K562 (cell line): ENCODE measurements at regions not wholly inside any gene's neighbourhood (a gene's known extent, or its start where the extent isn't known, plus 50 kb on each side); places are given as distances from the start of the nearest gene placed in this dataset.

Source experiments
- ATAC-seq: fragments of 200-7000 bp; cut with Tn5 transposase; 3 replicates; pipeline ENCODE4 v1.9.1; 2020; ENCODE audit warnings: moderate library complexity
- BruUV-seq: library from RNA; stranded (reverse); fragments of 400-500 nt; replicated peaks from 2 replicates; lab custom pipeline; 2021; lab: Mats Ljungman, UMichigan
- CTCF ChIA-PET: fragments of 300-600 bp; formaldehyde crosslinking; extraction: SDS; loops from one replicate; lab custom pipeline; 2021; ENCODE audit warnings: low intra/inter-chr PET ratio; lab: Yijun Ruan, JAX
- POLR2A ChIA-PET: fragments of 300-600, 350-650 bp; sonication (Branson Sonifier 250); formaldehyde crosslinking; extraction: SDS; loops from one replicate; lab custom pipeline; 2021; ENCODE audit warnings: antibody characterized with exemption, inconsistent platforms; lab: Yijun Ruan, JAX
- DNase-seq, 4 experiments: peaks; one replicate each; pipeline versions ENCODE4 v3.0.0 to v3.0.0-alpha.2; 2011 to 2018; ENCODE audit warnings: low spot score in 3 of 4, mixed read lengths in 3 of 4; ENCODE audit errors: extremely low read depth in 1 of 4
- FAIRE-seq: peaks from 2 replicates; lab custom pipeline; 2011; peaks lifted over from hg19 to GRCh38; lab: Jason Lieb, UNC
- H2AFZ ChIP-seq: 2 replicates; pipeline ENCODE4 v1.6.0; 2011; ENCODE audit warnings: low read depth, low read length, control low read depth, inconsistent platforms
- H3K27ac ChIP-seq: fragments of 200-600 bp; 3 replicates; pipeline ENCODE4 v1.8.0; 2011; ENCODE audit warnings: low read depth, mild to moderate bottlenecking, control low read depth, inconsistent platforms, low read length, moderate library complexity, mixed read lengths; ENCODE audit errors: extremely low read depth
- H3K27me3 ChIP-seq, 2 experiments: fragments of 300-600 bp in 1 of 2; 2 replicates in 1 of 2; 3 replicates in 1 of 2; pipeline versions ENCODE4 v1.6.0 to v1.8.0; 2011; ENCODE audit warnings: inconsistent platforms in 2 of 2, low read length in 2 of 2, mild to moderate bottlenecking in 1 of 2, mixed read lengths in 1 of 2, moderate library complexity in 1 of 2; ENCODE audit not compliant: control insufficient read depth in 2 of 2, insufficient read depth in 2 of 2
- H3K36me3 ChIP-seq: fragments of 300-600 bp; 3 replicates; pipeline ENCODE4 v1.8.0; 2011; ENCODE audit warnings: mild to moderate bottlenecking, low read length, inconsistent platforms; ENCODE audit not compliant: control insufficient read depth, insufficient read depth
- H3K4me1 ChIP-seq, 2 experiments: fragments of 200-600 bp in 1 of 2; replicated peaks in 1 of 2; 2 replicates in 1 of 2; 3 replicates in 1 of 2; pipeline versions ENCODE4 v1.5.1 to v1.8.0; 2011; ENCODE audit warnings: inconsistent platforms in 2 of 2, low read length in 2 of 2, mild to moderate bottlenecking in 1 of 2, mixed read lengths in 1 of 2, moderate library complexity in 1 of 2; ENCODE audit not compliant: control insufficient read depth in 2 of 2, insufficient read depth in 2 of 2
- H3K4me2 ChIP-seq: 2 replicates; pipeline ENCODE4 v1.6.1; 2011; ENCODE audit warnings: low read length, control low read depth, inconsistent platforms, mixed read lengths; ENCODE audit not compliant: insufficient read depth
- H3K4me3 ChIP-seq: fragments of 200-600 bp; sonication (generic), shearing (Covaris generic); 2 replicates; pipeline ENCODE4 v1.5.1; 2016; ENCODE audit warnings: control low read depth, inconsistent platforms
- H3K79me2 ChIP-seq: fragments of 200-600 bp; 3 replicates; pipeline ENCODE4 v1.8.0; 2011; ENCODE audit warnings: low read length, inconsistent platforms; ENCODE audit not compliant: control insufficient read depth, insufficient read depth
- H3K9ac ChIP-seq, 2 experiments: 2 replicates each; pipeline versions ENCODE4 v1.6.0 to v1.6.1; 2011; ENCODE audit warnings: low read depth in 2 of 2, low read length in 2 of 2, control low read depth in 1 of 2, inconsistent platforms in 1 of 2, mild to moderate bottlenecking in 1 of 2, mixed read lengths in 1 of 2; ENCODE audit not compliant: insufficient read depth in 1 of 2
- H3K9me1 ChIP-seq: one replicate; pipeline ENCODE4 v1.6.0; 2011; ENCODE audit warnings: inconsistent platforms, mild to moderate bottlenecking, low read length, moderate library complexity; ENCODE audit not compliant: control insufficient read depth, insufficient read depth
- H3K9me3 ChIP-seq: replicated peaks from 2 replicates; pipeline ENCODE4 v1.5.1; 2011; ENCODE audit warnings: low read depth, low read length, inconsistent platforms; ENCODE audit not compliant: control insufficient read depth, insufficient read depth
- H4K20me1 ChIP-seq: replicated peaks from 2 replicates; pipeline ENCODE4 v1.6.1; 2011; ENCODE audit warnings: low read length, inconsistent platforms, mixed read lengths; ENCODE audit not compliant: control insufficient read depth, insufficient read depth
- CBX3 ChIP-seq, 2 experiments: IDR thresholded peaks; 1 replicate in 1 of 2; 2 replicates in 1 of 2; pipeline ENCODE4 v1.6.1; 2012; ENCODE audit warnings: inconsistent platforms in 2 of 2, low read length in 2 of 2, borderline replicate concordance in 1 of 2, control low read depth in 1 of 2
- DIDO1 ChIP-seq: fragments of 450-650 bp; IDR thresholded peaks from 2 replicates; pipeline ENCODE4 v1.6.1; 2016; ENCODE audit warnings: low read depth, missing biosample characterization, missing genetic modification characterization
- E4F1 ChIP-seq: fragments of 250-450 bp; sonication (Bioruptor Pico); IDR thresholded peaks from 2 replicates; pipeline ENCODE4 v1.5.0; 2021; ENCODE audit warnings: mild to moderate bottlenecking, borderline replicate concordance
- GATAD2B ChIP-seq: fragments of 450-650 bp; IDR thresholded peaks from 2 replicates; pipeline ENCODE4 v1.6.1; 2017; ENCODE audit warnings: mild to moderate bottlenecking, borderline replicate concordance
- HIVEP1 ChIP-seq: fragments of 250-450 bp; sonication (Bioruptor Pico); IDR thresholded peaks from 2 replicates; pipeline ENCODE4 v1.4.0; 2020; ENCODE audit warnings: mild to moderate bottlenecking
- PRDM10 ChIP-seq: fragments of 450-650 bp; IDR thresholded peaks from 2 replicates; pipeline ENCODE4 v1.6.1; 2018; ENCODE audit not compliant: partially characterized antibody
- SAP30 ChIP-seq: fragments of 200-600 bp; sonication (generic); IDR thresholded peaks from 2 replicates; pipeline ENCODE4 v1.6.1; 2012; ENCODE audit warnings: borderline replicate concordance, low read depth, mild to moderate bottlenecking, moderate library complexity, low read length, control low read depth, inconsistent platforms; ENCODE audit not compliant: insufficient read depth, poor library complexity, severe bottlenecking
- SMAD3 ChIP-seq: fragments of 450-650 bp; formaldehyde crosslinking; conservative IDR thresholded peaks from 2 replicates; pipeline ENCODE4 v1.4.0; 2020; ENCODE audit warnings: mild to moderate bottlenecking
- TAL1 ChIP-seq: fragments of 450-650 bp; IDR thresholded peaks from 2 replicates; pipeline ENCODE4 v1.6.1; 2016; ENCODE audit warnings: mild to moderate bottlenecking
- ZC3H4 ChIP-seq: sonication (generic); formaldehyde crosslinking; IDR thresholded peaks from 2 replicates; pipeline ENCODE4 v1.9.0; 2021; ENCODE audit warnings: missing genetic modification reagents, borderline replicate concordance
- ZNF311 ChIP-seq: fragments of 250-450 bp; sonication (Bioruptor Pico); IDR thresholded peaks from 2 replicates; pipeline ENCODE4 v1.4.0; 2020; ENCODE audit warnings: mild to moderate bottlenecking, moderate library complexity
- ZNF41 ChIP-seq: fragments of 250-450 bp; sonication (Bioruptor Pico); conservative IDR thresholded peaks from 2 replicates; pipeline ENCODE4 v1.4.0; 2020; ENCODE audit warnings: mild to moderate bottlenecking
- ZNF512 ChIP-seq: IDR thresholded peaks from 2 replicates; pipeline ENCODE4 v1.6.1; 2016; ENCODE audit warnings: missing genetic modification characterization, missing compliant biosample characterization
- ZNF655 ChIP-seq: fragments of 250-450 bp; sonication (Bioruptor Pico); IDR thresholded peaks from 2 replicates; pipeline ENCODE4 v1.5.0; 2021
- WGBS: fragments of 100-300 bp; shearing (Covaris generic); methylation state at CpG from one replicate; pipeline ENCODE4 v1.1.6; 2016; ENCODE audit warnings: low coverage, mixed read lengths; ENCODE audit not compliant: insufficient coverage; ENCODE audit errors: missing lambda C conversion rate; 5-methylcytosine and 5-hydroxymethylcytosine counted together
- in situ Hi-C: fragments of 300-500 bp; cut with MboI; formaldehyde crosslinking; loops from 4 replicates; pipeline ENCODE4 v1.15.0; 2018; ENCODE audit warnings: inconsistent platforms, mixed read lengths
- intact Hi-C: fragments of 100-400 bp; cut with micrococcal nuclease; formaldehyde crosslinking; loops from 2 replicates; pipeline ENCODE4 v1.14.2; 2022

GRCh38 chr7:22879280-22879679 is 56.6 kb upstream of the TOMM7 start:
- H3K4me2 ChIP-seq = no peak overlapping the region
- no TSS peak for BruUV-seq
- H3K9me3 ChIP-seq = peaks cover 3% of the 10 kb centered on the region; the same call in 1 of the 2 replicates
- ChIA-PET CTCF (no interaction called here), POLR2A (no interaction called here)
- H3K4me3 ChIP-seq = no peak overlapping the region
- ATAC-seq = no peak
- no peak for FAIRE-seq
- no peaks in the 10 kb centered on the region for H3K79me2 ChIP-seq
- in situ Hi-C loops = no loop called here
- peaks cover 0 to 4% of the 10 kb centered on the region in 2 experiments; a peak in 1 of 5 replicates for H3K27me3 ChIP-seq
- H3K4me1 ChIP-seq = no peaks in the 10 kb centered on the region; a peak in 1 of 5 replicates
- intact Hi-C loops = no loop called here
- no peak overlapping the region for H2AFZ ChIP-seq
- no peak overlapping the region for H3K27ac ChIP-seq
- WGBS = 28% methylated on average over 4 of the region's 4 CpGs
- no peaks in the 10 kb centered on the region for H3K9me1 ChIP-seq
- H3K9ac ChIP-seq = no peak overlapping the region
- H4K20me1 ChIP-seq = no peaks in the 10 kb centered on the region
- no peaks in the 10 kb centered on the region for H3K36me3 ChIP-seq
- no peak for DNase-seq
- TF ChIP-seq ZNF512 (tag) (no peak), PRDM10 (no peak), HIVEP1 (CRISPR knock-in tag) (no peak), TAL1 (no peak), E4F1 (CRISPR knock-in tag) (no peak), ZNF655 (CRISPR knock-in tag) (no peak), ZC3H4 (CRISPR knock-in tag) (no peak), CBX3 (IDR thresholded peaks at IDR 0.05; ENCODE audit: borderline replicate concordance in 1 of 2, low read length in 2 of 2) (no peak), ZNF41 (CRISPR knock-in tag) (no peak), DIDO1 (tag) (no peak), GATAD2B (no peak), ZNF311 (CRISPR knock-in tag) (no peak), SAP30 (no peak), SMAD3 (CRISPR knock-in tag) (no peak)
